HG03025 (cell line): ENCODE measurements at regions not wholly inside any gene's neighbourhood (a gene's known extent, or its start where the extent isn't known, plus 50 kb on each side); places are given as distances from the start of the nearest gene placed in this dataset.

ENCODE experiments used
- ATAC-seq: cut with Tn5 transposase; IDR thresholded peaks from one replicate; pipeline ENCODE4 v1.9.1; 2021; ENCODE audit warnings: mild to moderate bottlenecking, moderate library complexity; ENCODE audit not compliant: unreplicated experiment, low FRiP score

DNA sequence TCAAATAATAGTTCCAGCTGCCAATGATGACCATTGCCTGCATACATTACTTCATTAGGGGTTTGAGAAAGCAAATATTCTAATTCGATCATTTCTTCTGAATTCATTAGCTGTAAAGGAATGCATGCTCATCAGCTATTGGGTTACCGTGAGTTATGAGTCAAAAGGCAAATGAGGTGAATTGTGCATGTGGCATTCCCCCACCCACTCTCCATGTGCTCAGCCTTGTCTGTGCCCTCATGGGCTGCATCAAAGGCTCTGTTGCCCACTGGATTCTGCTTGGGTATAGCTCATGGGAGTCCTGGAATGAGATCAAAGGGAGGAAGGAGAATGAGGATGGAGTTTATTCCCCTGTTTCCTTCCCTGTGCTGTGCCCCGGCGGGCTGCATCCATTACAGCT lies 99.3 kb upstream of the CHRNA7 start:
- ATAC-seq: no peak

DNA sequence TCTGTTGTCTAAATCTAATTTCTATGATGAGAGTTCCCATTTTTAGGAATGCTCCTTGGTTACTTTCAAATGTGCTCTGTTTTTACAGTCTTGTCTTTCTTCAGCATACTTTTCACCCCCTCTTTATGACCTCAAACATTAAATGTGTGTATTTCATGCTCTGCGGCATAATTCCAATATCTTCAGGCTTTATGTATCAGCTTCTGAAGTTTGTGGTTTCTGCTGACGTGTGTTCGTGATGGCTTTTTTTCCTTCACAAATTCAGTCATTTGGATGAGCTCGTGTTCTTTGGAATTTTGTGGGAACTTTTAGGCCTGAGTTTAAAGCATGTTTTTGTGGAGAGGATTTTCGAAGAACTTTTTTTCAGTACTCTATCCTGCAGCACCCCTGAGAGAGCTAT lies 97.7 kb upstream of the CHRNA7 start:
- ATAC-seq: no peak

DNA sequence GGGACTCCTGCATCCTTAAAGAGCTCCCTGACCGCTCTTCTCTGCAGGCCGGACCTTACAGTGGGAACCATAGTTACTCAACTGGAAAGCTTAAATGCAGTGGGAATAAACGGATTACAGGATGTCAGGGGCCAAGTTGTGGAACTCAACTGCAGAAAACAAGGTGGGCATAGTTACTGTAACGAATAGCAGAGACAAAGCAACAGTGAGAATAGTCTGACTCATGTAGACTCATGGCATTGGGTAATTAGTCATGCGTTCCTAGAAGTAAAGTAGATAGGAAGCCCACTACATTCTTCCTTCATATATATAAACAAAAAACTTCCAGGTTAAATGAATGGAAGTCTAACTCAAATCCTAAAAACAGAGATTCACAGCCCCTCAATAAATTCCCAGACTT lies 95.5 kb upstream of the CHRNA7 start:
- ATAC-seq: no peak

DNA sequence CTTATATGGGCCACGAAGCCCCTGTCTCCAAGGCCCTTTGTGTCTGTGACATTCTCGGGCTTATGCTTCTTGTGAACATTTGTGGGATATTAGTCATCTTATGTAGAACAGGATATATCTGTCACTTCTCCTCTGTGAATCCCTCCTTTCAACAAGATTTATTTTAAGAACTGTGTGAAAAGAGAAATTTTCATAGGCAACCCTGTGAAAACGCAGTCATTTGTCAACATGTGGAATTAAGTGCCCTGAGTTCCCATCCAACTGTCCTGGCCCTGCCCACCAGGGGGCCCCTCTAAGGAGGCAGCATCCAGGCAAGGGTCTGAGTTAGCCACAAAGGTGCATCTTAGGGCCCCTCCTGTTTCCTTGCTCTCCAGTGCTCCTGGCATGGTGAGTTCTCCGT lies 76.8 kb upstream of the CHRNA7 start:
- no peak for ATAC-seq

DNA sequence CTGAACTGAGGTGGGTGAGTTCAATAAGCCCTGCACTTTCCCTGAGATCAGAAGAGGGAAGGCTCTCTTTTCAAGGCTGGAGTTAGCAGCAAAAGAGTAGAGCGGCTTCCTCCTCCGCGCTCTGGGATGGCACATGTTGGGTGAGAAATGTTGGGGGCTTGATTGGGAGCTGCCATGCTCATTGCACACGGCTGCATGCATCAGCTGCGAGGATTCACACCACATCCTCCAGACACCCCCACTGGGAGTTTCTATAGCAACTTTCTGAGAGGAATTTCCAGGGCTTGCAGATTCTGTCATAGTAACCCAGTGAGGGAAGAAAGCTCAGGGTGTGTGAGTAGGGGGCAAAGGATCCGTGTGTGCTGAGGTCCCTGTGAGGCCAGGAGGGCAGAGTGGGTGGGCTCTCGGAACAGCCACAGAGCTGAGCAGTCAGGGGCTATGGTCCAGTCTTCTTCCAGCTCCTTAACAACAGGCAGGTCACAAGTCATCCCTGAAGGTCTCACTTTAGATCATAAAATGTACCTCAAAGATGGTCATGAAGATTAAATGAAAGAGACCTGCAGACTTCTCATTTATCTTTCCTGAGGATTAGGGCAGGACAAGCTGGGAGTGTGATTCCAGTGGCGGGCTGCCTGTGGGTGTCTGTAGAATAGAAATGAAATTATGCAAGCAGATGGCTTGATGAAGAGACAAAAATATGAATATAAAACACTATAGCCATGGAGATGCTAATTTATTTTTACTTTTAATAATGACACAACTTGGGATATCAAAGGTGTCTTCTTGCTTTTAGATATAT lies 75.7 kb upstream of the CHRNA7 start:
- ATAC-seq: no peak

DNA sequence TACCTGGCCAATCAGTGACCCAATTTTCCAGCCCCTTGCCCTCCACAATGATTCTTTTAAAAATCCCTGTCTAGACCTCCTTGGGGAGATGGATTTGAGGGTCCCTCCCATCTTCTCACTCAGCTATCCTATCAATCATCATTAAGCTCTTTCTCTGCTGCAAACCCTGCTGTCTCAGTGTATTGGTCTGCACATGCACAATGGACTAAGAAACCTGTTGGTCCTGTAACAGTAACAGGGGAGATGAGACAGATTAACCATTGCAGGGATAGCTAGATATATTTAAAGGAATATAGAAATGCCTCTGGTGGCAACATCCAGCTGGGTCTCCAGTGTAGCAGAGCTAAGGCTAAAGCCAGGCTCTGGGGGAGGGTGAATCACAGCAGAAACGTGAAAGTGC lies 74.6 kb upstream of the CHRNA7 start:
- ATAC-seq: no peak

DNA sequence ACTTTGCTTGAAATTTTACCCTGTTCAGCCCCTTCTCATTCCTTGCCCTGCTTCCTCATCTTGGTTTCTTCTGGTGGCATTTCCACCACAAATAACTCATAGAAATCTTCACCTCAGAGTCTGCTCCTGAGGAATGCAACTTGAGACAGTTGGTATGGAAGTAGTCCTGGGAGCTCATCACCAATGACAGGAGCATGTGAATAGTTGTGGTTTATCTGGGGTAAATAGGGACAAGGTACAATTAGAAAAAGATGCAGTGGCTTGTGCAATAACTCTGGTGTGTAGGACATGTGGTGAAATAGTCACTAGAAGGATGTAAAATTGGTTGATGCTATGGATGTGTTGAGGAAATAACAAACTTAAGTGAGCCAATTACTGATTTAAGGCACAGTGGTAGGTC lies 72.7 kb upstream of the CHRNA7 start:
- ATAC-seq: no peak

DNA sequence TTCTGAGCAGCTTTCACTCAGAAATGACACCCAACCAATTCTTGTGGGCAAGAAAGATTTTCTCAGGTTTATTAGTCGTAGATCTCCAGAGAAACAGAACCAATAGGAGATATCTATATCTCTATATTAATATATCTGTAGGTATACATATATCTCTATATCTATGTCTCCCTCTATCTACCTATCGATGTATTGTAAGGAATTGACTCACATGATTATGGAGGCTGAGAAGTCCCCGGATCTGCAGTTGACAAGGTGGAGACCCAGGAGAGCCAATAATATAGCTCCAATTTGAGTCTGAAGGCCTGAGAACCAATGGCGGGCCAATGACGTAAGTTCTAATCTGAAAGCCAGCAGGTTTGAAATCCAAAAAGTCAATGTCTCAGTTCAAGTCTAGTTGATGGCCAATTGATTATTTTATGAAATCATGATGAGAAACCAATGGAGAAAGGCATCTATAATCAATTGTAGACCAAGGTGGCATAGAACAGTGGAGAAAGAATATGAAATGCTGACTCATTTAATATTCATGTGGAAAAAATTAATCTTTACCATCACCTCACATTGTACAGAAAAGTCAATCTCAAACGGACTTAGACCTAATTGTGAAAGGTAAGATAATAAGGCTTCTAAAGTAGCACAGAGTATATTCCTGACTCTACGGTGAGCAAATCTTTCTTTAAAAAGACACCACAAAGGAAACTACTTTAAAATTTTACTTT lies 65.6 kb upstream of the CHRNA7 start:
- ATAC-seq: no peak

DNA sequence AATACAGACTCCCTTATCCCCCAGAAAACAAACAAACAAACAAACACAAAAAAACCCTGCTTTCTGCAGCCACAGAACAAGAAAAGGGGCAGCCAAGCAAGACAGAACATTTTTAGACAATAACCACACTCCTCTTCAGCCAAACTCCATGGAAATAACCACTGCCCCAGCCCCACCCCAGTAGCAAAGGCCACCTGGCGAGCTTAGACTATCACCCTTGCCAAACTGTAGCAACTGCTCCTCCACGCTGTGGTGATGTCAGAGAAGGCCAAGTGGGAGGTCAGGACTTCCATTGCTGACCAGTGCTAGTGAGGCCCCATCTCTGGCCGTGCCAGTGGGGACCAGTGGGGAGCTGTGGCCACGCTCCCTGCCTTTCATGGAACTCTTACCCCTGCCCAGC lies 60.3 kb upstream of the CHRNA7 start:
- ATAC-seq: no peak

DNA sequence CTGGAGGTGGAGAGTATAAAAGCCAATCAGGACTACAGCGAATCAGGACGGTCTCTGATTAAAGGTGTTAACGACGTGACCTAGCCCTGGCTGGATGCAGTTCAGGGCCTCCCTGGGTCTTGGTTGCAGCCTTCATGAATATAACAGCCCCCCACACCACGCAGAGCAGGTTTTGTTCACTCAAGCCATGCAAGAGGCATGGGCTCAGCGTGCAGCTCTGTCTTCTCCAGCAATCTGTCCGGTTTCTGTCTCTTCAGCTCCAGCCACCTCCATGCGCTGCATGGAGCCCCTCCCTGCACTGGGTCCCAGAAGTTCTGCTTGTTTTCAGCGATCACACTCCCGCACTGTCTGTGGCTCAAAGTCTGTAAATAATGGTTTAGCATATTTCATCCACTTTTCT lies 57.1 kb upstream of the CHRNA7 start:
- ATAC-seq: no peak

DNA sequence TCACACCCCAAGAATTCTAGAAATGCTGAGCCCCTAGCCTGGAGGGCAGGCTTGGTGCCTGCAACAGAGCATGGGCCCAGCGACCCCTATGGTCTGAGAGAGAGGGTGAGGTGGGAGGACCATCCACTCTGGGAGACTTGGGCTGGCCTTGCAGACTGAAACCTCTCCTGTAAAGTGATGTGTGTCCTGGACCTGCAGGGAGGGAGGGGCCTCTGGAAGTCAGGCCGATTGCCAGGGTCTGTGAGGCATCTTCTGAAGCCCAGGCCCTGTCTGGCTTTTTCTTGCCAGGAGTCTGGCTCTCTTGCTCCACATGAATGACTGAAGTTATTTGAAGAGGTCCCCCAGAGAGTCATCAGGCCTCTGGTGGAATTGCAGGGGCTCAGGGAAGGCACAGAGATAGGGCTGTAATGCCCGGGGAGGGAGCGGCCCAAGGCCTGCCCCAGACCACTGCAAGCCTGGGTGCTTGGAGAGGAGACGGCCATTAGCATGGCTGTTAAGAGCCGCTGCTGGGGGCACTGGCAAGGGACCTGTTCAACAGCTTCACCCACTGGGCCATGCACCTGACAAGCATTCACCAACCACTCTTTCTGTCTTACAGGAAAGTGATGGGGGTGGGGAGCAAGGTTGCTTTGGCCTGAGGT lies 56.0 kb upstream of the CHRNA7 start:
- no peak for ATAC-seq

DNA sequence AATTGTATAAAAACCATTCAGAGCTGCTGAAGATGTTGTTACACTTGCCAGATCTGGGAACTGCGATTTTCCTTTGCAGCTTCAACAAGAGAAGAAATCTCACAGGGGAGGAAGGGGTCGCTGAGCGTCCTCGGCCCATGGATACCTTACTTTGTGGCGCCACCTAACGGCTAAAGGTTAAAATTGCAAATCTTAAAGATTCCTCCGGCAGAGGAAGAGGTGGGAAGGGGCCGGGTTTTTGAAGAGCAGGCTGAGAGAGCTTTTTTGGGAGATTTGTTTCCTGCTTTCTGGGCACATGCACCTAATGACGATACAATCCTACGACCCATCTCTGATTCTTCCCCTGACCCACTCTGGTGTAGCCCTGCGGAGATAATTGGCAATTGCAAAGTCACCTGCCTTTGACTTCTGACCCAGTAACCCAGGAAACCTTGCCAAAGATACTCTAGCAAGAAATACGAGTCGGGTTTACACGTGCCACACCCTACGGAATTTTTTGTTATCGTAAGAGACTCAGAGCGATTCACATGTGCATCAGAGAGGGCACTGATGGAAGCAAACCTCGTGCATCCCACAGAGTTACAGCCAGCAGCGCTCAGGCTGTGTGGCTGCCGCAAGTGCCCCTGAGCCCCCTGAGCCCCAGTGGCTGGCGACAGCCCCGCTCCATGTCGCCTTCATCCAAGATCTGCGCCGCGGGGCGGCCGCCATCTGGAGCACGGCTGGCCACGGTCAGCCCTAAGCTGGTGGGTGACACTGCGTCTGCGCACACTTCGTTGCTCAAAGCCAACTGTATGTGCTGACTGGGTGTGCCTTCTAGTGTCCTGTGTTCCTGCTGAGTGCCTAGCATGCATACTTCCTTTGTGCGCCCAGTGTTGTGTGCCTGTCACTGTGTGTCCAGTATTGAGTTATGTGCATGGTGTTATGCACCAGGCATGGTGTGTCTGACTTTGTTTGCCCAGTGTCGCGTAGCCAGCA lies 55.2 kb upstream of the CHRNA7 start:
- ATAC-seq: no peak

DNA sequence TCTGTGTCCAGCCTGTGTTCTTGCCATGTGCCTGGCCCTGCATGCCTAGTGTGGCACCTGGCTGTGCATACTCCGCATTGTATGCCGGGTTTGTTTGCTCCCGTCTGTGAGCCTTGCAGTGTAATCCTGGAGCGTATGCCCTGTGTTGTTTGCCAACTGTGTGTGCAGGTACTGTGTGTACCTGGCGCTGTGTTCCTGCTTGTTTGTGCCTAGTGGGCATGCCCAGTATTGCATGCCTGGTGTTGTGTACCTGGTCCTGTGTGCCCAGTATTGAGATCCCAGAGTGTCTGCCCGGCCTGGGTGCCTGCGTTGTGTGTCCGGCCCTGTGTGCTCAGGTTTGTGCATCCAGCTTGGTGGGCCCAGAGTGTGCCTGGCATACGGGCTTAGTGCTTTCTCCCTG lies 54.5 kb upstream of the CHRNA7 start:
- no peak for ATAC-seq

DNA sequence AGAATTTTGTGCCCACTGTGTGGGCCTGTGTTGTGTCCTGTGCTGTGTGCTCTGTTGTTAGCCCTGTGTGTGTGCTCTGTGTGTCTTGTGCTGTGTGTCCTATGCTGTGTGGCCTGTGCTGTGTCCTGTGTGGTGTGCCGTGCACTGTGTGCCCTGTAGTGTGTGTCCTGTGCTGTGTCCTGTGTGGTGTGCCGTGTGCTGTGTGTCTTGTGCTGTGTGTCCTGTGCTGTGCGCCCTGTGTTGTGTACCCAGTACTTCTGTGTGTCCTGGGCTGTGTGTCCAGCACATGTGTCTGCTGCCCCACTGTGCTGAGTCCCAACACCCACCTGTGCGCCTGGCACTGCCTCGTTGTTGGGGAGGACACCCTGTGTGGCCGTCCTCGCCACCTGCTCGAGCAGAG lies 53.2 kb upstream of the CHRNA7 start:
- ATAC-seq: no peak

DNA sequence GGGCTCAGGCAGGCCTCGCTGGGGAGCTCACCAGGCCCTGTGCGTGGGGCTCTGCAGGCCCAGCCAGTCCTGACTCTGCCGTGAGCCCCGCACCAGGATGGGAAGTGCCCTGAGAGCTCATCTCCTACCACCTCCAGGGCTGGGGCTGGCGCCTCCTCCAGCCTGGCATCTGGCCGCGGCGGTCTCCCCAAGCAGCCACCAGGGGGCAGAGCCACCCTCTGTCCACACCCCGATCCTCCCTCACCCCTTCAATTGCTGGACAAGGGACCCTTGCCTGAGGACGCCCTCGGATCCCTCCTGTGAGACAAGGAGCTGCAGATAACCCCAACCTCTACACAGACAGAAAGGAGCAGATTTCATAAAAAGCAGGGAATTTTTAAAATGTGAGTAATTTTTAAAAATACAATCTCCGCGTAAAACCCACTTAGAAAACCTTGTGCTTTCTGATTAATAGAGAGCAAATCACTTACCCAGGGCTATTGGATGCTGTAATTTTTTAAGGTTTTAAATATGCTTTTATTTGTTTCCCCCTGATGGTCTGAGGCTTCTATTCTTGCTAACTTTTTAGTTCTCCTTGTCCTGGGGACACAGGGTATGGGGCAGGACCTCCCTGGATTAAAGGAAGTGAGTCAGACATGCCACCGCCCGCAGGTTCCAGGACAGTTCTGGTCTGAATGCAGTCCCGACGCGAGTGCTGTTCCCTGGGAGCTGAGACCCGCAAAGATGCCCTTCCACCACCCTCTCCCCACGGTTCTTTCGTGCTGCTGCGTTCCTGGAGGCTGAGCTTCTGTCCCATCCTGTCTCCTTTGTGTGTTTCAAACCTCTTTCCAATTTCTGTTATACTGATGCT lies 52.3 kb upstream of the CHRNA7 start:
- ATAC-seq: no peak
